C4-2B (cell line): ENCODE measurements at regions not wholly inside any gene's neighbourhood (a gene's known extent, or its start where the extent isn't known, plus 50 kb on each side); places are given as distances from the start of the nearest gene placed in this dataset.

Source experiments
- H3K27ac ChIP-seq: fragments of 450-650 bp; 2 replicates; pipeline ENCODE4 v1.5.1; 2017
- ZFX ChIP-seq: fragments of 450-650 bp; IDR thresholded peaks from 2 replicates; pipeline ENCODE4 v1.6.1; 2017
- TF ChIP-seq, protein P1 (sequence below): fragments of 450-650 bp; conservative IDR thresholded peaks from 2 replicates; pipeline ENCODE4 v1.5.1; 2017; ENCODE audit warnings: mild to moderate bottlenecking

DNA sequence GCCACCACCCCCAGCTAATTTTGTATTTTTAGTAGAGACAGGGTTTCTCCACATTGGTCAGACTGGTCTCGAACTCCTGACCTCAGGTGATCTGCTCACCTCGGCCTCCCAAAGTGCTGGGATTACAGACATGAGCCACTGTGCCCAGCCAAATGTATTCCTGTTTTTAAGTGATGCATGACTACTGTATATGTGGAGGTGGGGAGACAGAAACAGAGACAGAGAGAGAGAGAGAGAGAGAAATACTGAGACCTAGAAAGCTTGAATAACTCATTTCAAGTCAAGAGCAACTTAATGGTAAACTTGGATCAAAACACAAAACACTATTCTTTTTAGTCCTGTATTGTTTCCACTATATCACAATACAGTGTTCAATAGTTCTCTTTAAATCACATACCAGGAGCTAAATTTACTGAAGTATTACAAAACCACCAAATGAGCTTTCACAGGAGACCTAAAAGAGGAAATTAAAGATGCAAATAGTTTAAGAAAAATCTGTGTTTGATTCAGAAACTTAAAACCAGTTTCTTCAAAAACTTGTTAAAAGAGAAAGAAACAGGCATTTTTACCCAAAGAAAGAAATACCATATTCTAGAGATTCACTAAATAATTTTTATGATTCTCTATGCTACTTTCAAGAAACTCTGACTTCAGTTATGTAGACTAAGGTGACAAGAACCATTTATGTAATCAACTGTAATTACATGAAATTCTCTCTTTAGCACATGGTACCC is 188.7 kb downstream of the ETS1 start:
- no peak overlapping the region for H3K27ac ChIP-seq
- TF ChIP-seq ZFX = no peak
- TF ChIP-seq, protein P1, sequence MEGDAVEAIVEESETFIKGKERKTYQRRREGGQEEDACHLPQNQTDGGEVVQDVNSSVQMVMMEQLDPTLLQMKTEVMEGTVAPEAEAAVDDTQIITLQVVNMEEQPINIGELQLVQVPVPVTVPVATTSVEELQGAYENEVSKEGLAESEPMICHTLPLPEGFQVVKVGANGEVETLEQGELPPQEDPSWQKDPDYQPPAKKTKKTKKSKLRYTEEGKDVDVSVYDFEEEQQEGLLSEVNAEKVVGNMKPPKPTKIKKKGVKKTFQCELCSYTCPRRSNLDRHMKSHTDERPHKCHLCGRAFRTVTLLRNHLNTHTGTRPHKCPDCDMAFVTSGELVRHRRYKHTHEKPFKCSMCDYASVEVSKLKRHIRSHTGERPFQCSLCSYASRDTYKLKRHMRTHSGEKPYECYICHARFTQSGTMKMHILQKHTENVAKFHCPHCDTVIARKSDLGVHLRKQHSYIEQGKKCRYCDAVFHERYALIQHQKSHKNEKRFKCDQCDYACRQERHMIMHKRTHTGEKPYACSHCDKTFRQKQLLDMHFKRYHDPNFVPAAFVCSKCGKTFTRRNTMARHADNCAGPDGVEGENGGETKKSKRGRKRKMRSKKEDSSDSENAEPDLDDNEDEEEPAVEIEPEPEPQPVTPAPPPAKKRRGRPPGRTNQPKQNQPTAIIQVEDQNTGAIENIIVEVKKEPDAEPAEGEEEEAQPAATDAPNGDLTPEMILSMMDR = no peak

DNA sequence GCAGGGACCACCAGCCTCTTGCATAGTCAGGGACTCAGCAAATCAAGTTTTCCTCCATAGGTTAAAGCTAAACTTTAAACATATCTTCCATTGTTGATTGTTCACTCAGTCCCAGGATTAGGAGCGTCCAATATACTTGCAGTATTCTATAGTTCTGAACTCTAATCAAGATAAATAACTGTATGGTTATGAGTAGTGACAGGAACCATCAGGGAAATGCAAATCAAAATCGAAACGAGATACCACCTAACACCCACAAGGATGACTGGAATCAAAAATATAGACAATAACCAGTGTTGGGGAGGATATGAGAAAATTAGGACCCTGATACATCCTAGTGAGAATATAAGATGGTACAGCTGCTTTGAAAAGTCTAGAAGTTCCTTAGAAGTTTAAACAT is 190.0 kb downstream of the ETS1 start:
- TF ChIP-seq, protein P1 = no peak
- no peak for TF ChIP-seq ZFX
- no peak overlapping the region for H3K27ac ChIP-seq

DNA sequence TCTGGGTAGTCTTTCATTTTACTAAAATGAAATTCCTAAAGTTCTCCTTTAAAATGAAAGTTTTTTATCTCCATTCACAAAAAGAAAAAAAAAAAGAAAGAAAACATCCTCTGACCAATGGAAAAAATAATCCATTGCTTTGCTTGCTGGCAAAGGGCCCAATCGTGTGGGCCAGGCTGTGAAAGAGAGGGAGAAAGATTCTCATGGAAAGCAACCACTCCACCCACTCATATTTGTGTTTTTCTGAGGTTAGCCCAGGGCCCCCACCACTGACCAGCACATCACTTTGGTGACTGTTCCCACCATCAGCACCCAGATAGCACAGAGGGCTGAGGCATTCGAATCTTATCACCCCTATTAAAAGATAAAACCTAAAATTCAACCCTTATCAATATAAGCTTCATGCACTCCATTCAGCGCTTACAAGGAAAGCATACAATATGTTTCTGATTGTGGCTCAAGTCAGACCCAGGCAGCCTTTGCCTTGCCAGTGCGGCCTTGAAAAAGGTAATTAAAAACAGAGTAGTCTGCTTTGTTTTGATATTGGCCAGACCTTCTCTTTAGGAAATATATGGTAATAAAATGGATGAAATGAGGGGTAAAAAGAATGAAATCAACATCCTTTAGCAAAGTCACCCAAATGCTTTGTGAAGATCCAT is 192.8 kb downstream of the ETS1 start:
- TF ChIP-seq, protein P1 = no peak
- no peak for TF ChIP-seq ZFX
- H3K27ac ChIP-seq = no peak overlapping the region

DNA sequence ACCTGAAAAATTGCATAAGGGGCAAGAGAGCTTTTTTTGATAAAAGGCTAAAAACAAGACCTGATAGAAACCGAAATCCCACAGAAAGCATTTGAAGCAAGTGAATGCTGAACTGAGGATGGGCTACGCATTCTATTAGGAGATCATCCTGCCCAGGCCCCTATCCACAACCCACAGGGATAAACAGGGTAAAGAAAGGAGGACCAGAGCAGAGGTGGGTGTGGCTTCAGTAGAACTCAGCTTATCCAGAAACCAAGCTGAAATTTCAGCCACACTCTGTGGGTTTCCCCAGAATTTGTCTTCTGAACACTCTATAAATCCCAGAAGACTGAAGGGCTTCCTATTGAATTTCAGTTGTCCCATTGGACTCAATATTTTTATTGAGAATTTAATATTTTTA is 195.1 kb downstream of the ETS1 start:
- TF ChIP-seq ZFX = no peak
- TF ChIP-seq, protein P1 = no peak
- H3K27ac ChIP-seq = no peak overlapping the region

DNA sequence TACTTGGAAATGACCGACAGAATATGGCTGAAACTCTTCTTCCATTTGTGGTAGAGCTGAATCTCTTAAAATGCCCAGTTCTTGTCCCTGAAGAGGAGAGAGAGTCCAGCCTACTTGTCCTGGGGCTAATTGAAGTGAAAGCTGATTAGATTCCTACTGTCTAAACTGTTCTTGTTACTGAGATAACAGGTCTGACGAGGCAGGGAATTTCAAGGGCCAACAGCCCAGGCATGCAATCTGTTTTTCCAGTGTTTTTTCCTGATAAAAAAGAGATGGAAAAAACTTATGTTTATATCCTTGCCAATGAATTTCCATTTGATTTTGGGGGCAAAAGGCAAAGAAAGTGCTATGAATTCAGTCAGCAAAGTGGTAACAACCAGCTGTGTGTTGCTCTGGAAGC is 195.5 kb downstream of the ETS1 start:
- no peak overlapping the region for H3K27ac ChIP-seq
- no peak for TF ChIP-seq ZFX
- TF ChIP-seq, protein P1 = no peak

DNA sequence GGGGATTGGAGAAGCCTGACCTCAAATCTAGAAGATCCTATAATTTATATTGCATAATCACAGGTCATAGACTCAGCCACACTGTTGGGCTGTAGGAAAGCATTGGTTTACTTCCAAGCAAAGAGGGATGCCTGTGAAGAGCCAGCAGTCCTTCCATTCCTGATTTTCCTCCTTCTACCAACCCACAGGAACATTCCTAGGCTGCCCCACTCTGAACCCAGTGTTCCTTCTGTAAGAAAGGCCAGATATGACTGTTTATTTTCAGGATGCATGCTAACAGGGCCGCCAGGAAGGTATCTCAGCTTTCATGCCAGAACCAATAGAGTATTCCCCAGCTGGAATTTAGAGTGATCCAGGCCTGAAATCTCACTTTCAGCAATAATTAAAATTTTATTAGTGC is 197.1 kb downstream of the ETS1 start:
- H3K27ac ChIP-seq = no peak overlapping the region
- TF ChIP-seq, protein P1 = no peak
- no peak for TF ChIP-seq ZFX

DNA sequence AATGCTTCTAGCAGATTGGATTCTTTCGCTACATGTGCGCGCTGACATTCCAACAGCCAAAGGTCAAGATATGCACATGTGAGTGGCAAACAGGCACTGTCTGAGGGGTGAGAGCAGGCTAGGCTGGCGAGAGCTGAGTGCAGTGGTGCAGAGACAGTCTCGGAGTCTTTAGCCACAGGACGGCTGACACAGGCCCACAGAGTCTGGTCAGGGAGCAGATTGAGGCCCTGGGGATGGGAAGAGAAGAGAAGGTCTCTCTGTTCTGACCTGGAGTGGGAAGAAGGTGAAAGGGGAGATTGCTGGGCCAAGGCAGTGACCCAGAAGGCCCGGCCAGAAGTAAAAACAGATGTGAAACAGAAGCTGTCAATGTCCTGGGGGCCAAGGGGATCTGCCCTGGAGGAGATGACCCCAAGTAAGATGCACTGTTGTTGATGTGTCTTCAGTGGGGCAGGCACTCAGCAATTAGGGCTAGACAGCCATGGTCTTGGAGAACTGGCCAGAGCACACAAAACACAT is 197.8 kb downstream of the ETS1 start:
- TF ChIP-seq, protein P1 = no peak
- TF ChIP-seq ZFX = no peak

More for the DNA sequence above, 197.8 kb downstream of the ETS1 start:
- no peak overlapping the region for H3K27ac ChIP-seq
